Medulla oblongata (tissue), 1 donor: ENCODE measurements at regions not wholly inside any gene's neighbourhood (a gene's known extent, or its start where the extent isn't known, plus 50 kb on each side); places are given as distances from the start of the nearest gene placed in this dataset.
A peak's percentile ranks its signal among the peaks of the same experiment; 100 is the strongest.
"Not testable (repeated sequence)": the region's sequence is repeated elsewhere in the genome, so short reads cannot be mapped to it uniquely, and the experiment has no call there.

Experiments
- DNase-seq: peaks from one replicate; pipeline ENCODE4 v3.0.0-alpha.2; 2015; ENCODE audit errors: extremely low spot score

GRCh38 chr15:26186138-26186537 lies 323.0 kb upstream of the ATP10A start:
- DNase-seq, result not testable (repeated sequence)

GRCh38 chr15:26182441-26182840 lies 319.3 kb upstream of the ATP10A start:
- no peak for DNase-seq

- no peak for DNase-seq
These were observed 316.8 kb upstream of the ATP10A start for GRCh38 chr15:26179906-26180305.

GRCh38 chr15:26178640-26179220 lies 315.6 kb upstream of the ATP10A start:
- DNase-seq, result no peak

- DNase-seq, result no peak
These were observed 314.7 kb upstream of the ATP10A start for GRCh38 chr15:26177816-26178215.

GRCh38 chr15:26176831-26177230 lies 313.7 kb upstream of the ATP10A start:
- DNase-seq, result no peak

- no peak for DNase-seq
These were observed 308.1 kb upstream of the ATP10A start for GRCh38 chr15:26171266-26171665.

GRCh38 chr15:26166429-26166828 lies 303.3 kb upstream of the ATP10A start:
- DNase-seq, result no peak

GRCh38 chr15:26165546-26165945 lies 302.4 kb upstream of the ATP10A start:
- DNase-seq, result no peak

GRCh38 chr15:26160343-26160742 lies 297.2 kb upstream of the ATP10A start:
- DNase-seq, result no peak

- DNase-seq, result no peak
These were observed 295.0 kb upstream of the ATP10A start for GRCh38 chr15:26158176-26158575.

- DNase-seq, result peak; percentile 7
These were observed 294.0 kb upstream of the ATP10A start for GRCh38 chr15:26157081-26157480.

GRCh38 chr15:26156051-26156450 lies 292.9 kb upstream of the ATP10A start:
- no peak for DNase-seq

GRCh38 chr15:26148156-26148860 lies 285.2 kb upstream of the ATP10A start:
- no peak for DNase-seq

GRCh38 chr15:26146202-26146601 lies 283.1 kb upstream of the ATP10A start:
- no peak for DNase-seq

GRCh38 chr15:26145796-26146195 lies 282.7 kb upstream of the ATP10A start:
- no peak for DNase-seq

- no peak for DNase-seq
These were observed 281.7 kb upstream of the ATP10A start for GRCh38 chr15:26144836-26145235.

- no peak for DNase-seq
These were observed 280.1 kb upstream of the ATP10A start for GRCh38 chr15:26143221-26143620.

- DNase-seq, result no peak
These were observed 271.7 kb upstream of the ATP10A start for GRCh38 chr15:26134812-26135211.

- DNase-seq, result no peak
These were observed 271.0 kb upstream of the ATP10A start for GRCh38 chr15:26134152-26134551.

- DNase-seq, result no peak
These were observed 269.7 kb upstream of the ATP10A start for GRCh38 chr15:26132811-26133210.

GRCh38 chr15:26129852-26130251 lies 266.7 kb upstream of the ATP10A start:
- no peak for DNase-seq

GRCh38 chr15:26128611-26129140 lies 265.5 kb upstream of the ATP10A start:
- DNase-seq, result no peak
